Panc1 (cell line): ENCODE measurements at regions not wholly inside any gene's neighbourhood (a gene's known extent, or its start where the extent isn't known, plus 50 kb on each side); places are given as distances from the start of the nearest gene placed in this dataset.

Experiments used
- ATAC-seq: fragments of 200-7000 bp; cut with Tn5 transposase; 2 replicates; pipeline ENCODE4 v1.9.1; 2020; ENCODE audit warnings: mild to moderate bottlenecking, moderate library complexity
- BruUV-seq: library from RNA; stranded (reverse); fragments of 400-500 nt; replicated peaks from 2 replicates; lab custom pipeline; 2021; lab: Mats Ljungman, UMichigan
- CTCF ChIA-PET: fragments of 300-600 bp; sonication (Branson Sonifier 250); formaldehyde crosslinking; loops from one replicate; lab custom pipeline; 2022; ENCODE audit warnings: antibody characterized with exemption; lab: Charles Lee
- POLR2A ChIA-PET: fragments of 300-600 bp; sonication (Branson Sonifier 250); formaldehyde crosslinking; loops from one replicate; lab custom pipeline; 2022; ENCODE audit warnings: antibody characterized with exemption; lab: Charles Lee
- DNase-seq: peaks from one replicate; pipeline ENCODE4 v3.0.0-alpha.2; 2010; ENCODE audit warnings: low read depth, low spot score
- H3K27ac ChIP-seq: 2 replicates; pipeline ENCODE4 v1.5.1; 2011; ENCODE audit warnings: mild to moderate bottlenecking, low read length, inconsistent platforms
- H3K27me3 ChIP-seq: fragments of 200-500 bp; sonication (Bioruptor generic); 2 replicates; pipeline ENCODE4 v1.6.0; 2014; ENCODE audit warnings: low read length, inconsistent platforms; ENCODE audit not compliant: control insufficient read depth, insufficient read depth
- H3K36me3 ChIP-seq: fragments of 200-500 bp; sonication (Bioruptor generic); 2 replicates; pipeline ENCODE4 v1.5.1; 2014; ENCODE audit warnings: inconsistent platforms, mild to moderate bottlenecking, low read length, moderate library complexity; ENCODE audit not compliant: control insufficient read depth, insufficient read depth
- H3K4me1 ChIP-seq: 2 replicates; pipeline ENCODE4 v1.5.1; 2011; ENCODE audit warnings: inconsistent platforms, mild to moderate bottlenecking, low read length, moderate library complexity; ENCODE audit not compliant: control insufficient read depth, insufficient read depth
- H3K4me3 ChIP-seq, 2 experiments: 2 replicates each; pipeline ENCODE4 v1.5.1; 2011 to 2012; ENCODE audit warnings: low read depth in 2 of 2, low read length in 2 of 2, mild to moderate bottlenecking in 2 of 2, inconsistent platforms in 1 of 2, moderate library complexity in 1 of 2
- H3K9me3 ChIP-seq: fragments of 200-500 bp; sonication (Bioruptor generic); 2 replicates; pipeline ENCODE4 v1.5.1; 2014; ENCODE audit warnings: low read depth, mild to moderate bottlenecking, inconsistent platforms, low read length, moderate library complexity; ENCODE audit not compliant: control insufficient read depth, insufficient read depth
- CTCF ChIP-seq: fragments of 450-650 bp; IDR thresholded peaks from 2 replicates; pipeline ENCODE4 v1.5.1; 2017; ENCODE audit warnings: mild to moderate bottlenecking
- POLR2AphosphoS5 ChIP-seq: IDR thresholded peaks from 2 replicates; pipeline ENCODE4 v1.6.1; 2012; ENCODE audit warnings: mild to moderate bottlenecking, low read depth, low read length, moderate library complexity
- REST ChIP-seq, 2 experiments: IDR thresholded peaks; 2 replicates each; pipeline ENCODE4 v1.6.1; 2011 to 2012; ENCODE audit warnings: low read depth in 2 of 2, control low read depth in 1 of 2, low read length in 1 of 2, mild to moderate bottlenecking in 1 of 2, moderate library complexity in 1 of 2; ENCODE audit not compliant: insufficient read depth in 1 of 2
- SIN3A ChIP-seq: IDR thresholded peaks from 2 replicates; pipeline ENCODE4 v1.6.1; 2012; ENCODE audit warnings: low read depth, mild to moderate bottlenecking, low read length, moderate library complexity, borderline replicate concordance; ENCODE audit not compliant: insufficient read depth
- TCF7L2 ChIP-seq: IDR thresholded peaks from 2 replicates; pipeline ENCODE4 v1.6.1; 2011; ENCODE audit warnings: mild to moderate bottlenecking, low read depth, low read length, inconsistent platforms
- in situ Hi-C: cut with HindIII; loops from 2 replicates; pipeline ENCODE4 v1.10.0; 2016; ENCODE audit warnings: low sequenced_read_pairs, low pct_unique_long_range_greater_than_20kb
- intact Hi-C: fragments of 100-400 bp; cut with micrococcal nuclease; formaldehyde crosslinking; loops from one replicate; pipeline ENCODE4 v1.10.0; 2022; ENCODE audit not compliant: unreplicated experiment

- in situ Hi-C loops (no loop called here), intact Hi-C loops (no loop called here)
- no peak for DNase-seq
- no peak for TF ChIP-seq TCF7L2
- no peak for TF ChIP-seq SIN3A
- TF ChIP-seq CTCF = no peak
- TF ChIP-seq POLR2AphosphoS5 = no peak
- ChIA-PET CTCF (no interaction called here), POLR2A (no interaction called here)
- Histone ChIP-seq H3K27ac (no peak overlapping the region), H3K4me3 (no peak overlapping the region), H3K9me3 (no peaks in the 10 kb centered on the region), H3K27me3 (no peaks in the 10 kb centered on the region), H3K36me3 (no peaks in the 10 kb centered on the region), H3K4me1 (no peaks in the 10 kb centered on the region)
- ATAC-seq = no peak
- no TSS peak for BruUV-seq
These were observed 260.7 kb downstream of the PLOD2 start for GRCh38 chr3:145900056-145900829.

- Histone ChIP-seq H3K4me3 (no peak overlapping the region), H3K27me3 (no peaks in the 10 kb centered on the region), H3K36me3 (no peaks in the 10 kb centered on the region), H3K27ac (no peak overlapping the region), H3K4me1 (no peaks in the 10 kb centered on the region), H3K9me3 (no peaks in the 10 kb centered on the region)
- TF ChIP-seq POLR2AphosphoS5 (no peak), CTCF (no peak), REST (IDR thresholded peaks at IDR 0.05; ENCODE audit: insufficient read depth in 1 of 2, low read depth in 2 of 2, low read length in 1 of 2) (no peak), TCF7L2 (no peak)
- BruUV-seq = no TSS peak
- ChIA-PET CTCF (no interaction called here), POLR2A (no interaction called here)
- intact Hi-C loops (no loop called here), in situ Hi-C loops (no loop called here)
- DNase-seq (no peak), ATAC-seq (no peak)
These were observed 258.8 kb downstream of the PLOD2 start for GRCh38 chr3:145902166-145902565.
